OCI-LY3 (cell line): ENCODE measurements at regions not wholly inside any gene's neighbourhood (a gene's known extent, or its start where the extent isn't known, plus 50 kb on each side); places are given as distances from the start of the nearest gene placed in this dataset.

ENCODE experiments used
- CTCF ChIP-seq: fragments of 200-600, 300-600 bp; sonication (generic); IDR thresholded peaks from 2 replicates; pipeline ENCODE4 v1.5.1; 2014; ENCODE audit warnings: antibody characterized with exemption, low read length, low read depth
- EZH2phosphoT487 ChIP-seq: fragments of 200-600 bp; shearing (Covaris generic); IDR thresholded peaks from 2 replicates; pipeline ENCODE4 v1.6.1; 2018; ENCODE audit warnings: antibody characterized with exemption, mixed run types, low read depth

DNA sequence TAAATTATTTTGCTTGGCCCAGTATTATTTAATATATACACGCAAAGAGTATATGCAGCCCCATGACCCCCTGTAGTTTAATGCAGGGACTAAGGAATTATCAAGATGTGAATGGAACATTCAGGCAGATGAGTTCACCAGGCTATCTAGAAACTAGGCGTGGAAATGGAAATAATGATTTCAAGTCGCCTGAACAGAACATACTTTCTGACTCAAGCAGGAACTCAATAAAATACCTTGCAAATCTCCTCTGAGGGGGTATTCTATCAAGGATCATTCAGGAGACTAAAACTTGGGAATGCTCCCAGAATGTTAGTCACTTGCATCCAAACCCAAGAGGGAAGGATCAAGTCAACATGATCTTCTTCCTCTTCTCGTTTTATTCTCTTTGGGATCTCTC is 59.6 kb upstream of the RASSF6 start:
- TF ChIP-seq CTCF (no peak), EZH2phosphoT487 (no peak)
